Endothelial cell (in vitro differentiated cells): ENCODE measurements at regions not wholly inside any gene's neighbourhood (a gene's known extent, or its start where the extent isn't known, plus 50 kb on each side); places are given as distances from the start of the nearest gene placed in this dataset.

Experiments
- DNase-seq: peaks from one replicate; pipeline ENCODE4 v3.0.0; 2021; ENCODE audit warnings: low spot score
- H3K27ac Mint-ChIP-seq: one replicate; pipeline ENCODE4 v1.8.0; 2021; ENCODE audit warnings: mixed read lengths, inconsistent platforms; ENCODE audit not compliant: unreplicated experiment
- H3K27me3 Mint-ChIP-seq: one replicate; pipeline ENCODE4 v1.8.0; 2021; ENCODE audit warnings: mild to moderate bottlenecking, moderate library complexity, mixed read lengths, inconsistent platforms; ENCODE audit not compliant: unreplicated experiment
- H3K36me3 Mint-ChIP-seq: one replicate; pipeline ENCODE4 v1.8.0; 2021; ENCODE audit warnings: mild to moderate bottlenecking, low read depth, mixed read lengths, inconsistent platforms; ENCODE audit not compliant: unreplicated experiment
- H3K4me1 Mint-ChIP-seq: one replicate; pipeline ENCODE4 v1.8.0; 2021; ENCODE audit warnings: mild to moderate bottlenecking, mixed read lengths, inconsistent platforms; ENCODE audit not compliant: unreplicated experiment
- H3K4me3 Mint-ChIP-seq: one replicate; pipeline ENCODE4 v1.8.0; 2021; ENCODE audit warnings: mild to moderate bottlenecking, mixed read lengths, inconsistent platforms; ENCODE audit not compliant: unreplicated experiment
- H3K9me3 Mint-ChIP-seq: one replicate; pipeline ENCODE4 v1.8.0; 2021; ENCODE audit warnings: mixed read lengths, inconsistent platforms; ENCODE audit not compliant: unreplicated experiment
- CTCF ChIP-seq: fragments of 200-600 bp; sonication (generic); IDR thresholded peaks from one replicate; pipeline ENCODE4 v1.5.0; 2021; ENCODE audit warnings: antibody characterized with exemption; ENCODE audit not compliant: unreplicated experiment

DNA sequence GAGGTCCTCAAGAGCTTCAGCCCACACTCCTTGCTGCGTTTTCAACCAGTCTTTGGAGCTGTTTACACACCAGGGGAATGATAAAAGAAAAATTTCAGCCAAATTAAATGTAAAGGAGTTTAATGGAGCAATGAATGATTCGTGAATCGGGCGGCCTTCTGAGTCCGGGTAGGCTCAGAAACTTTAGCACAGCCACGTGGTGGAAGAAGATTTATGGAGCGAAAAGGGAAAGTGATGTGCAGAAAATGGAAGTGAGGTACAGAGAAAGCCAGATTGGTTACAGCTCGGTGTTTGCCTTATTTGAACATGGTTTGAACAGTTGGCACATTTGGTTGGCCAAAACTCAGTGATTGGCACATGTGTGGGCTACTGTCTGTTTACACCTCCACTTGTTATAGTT lies 305.4 kb downstream of the MAF start:
- Mint-ChIP-seq H3K4me3 (no peak overlapping the region), H3K9me3 (no peaks in the 10 kb centered on the region), H3K4me1 (peaks cover 15% of the 10 kb centered on the region), H3K27me3 (peaks cover 3% of the 10 kb centered on the region), H3K36me3 (no peaks in the 10 kb centered on the region), H3K27ac (no peak overlapping the region)
- no peak for DNase-seq
- TF ChIP-seq CTCF, result no peak

GRCh38 chr16:79294568-79294967 lies 306.0 kb downstream of the MAF start:
- Mint-ChIP-seq H3K27ac (no peak overlapping the region), H3K9me3 (no peaks in the 10 kb centered on the region), H3K4me3 (no peak overlapping the region), H3K4me1 (peaks cover 12% of the 10 kb centered on the region), H3K36me3 (no peaks in the 10 kb centered on the region), H3K27me3 (no peaks in the 10 kb centered on the region)
- DNase-seq, result no peak
- TF ChIP-seq CTCF, result no peak

- Mint-ChIP-seq H3K4me1 (peaks cover 6% of the 10 kb centered on the region), H3K27me3 (peaks cover 3% of the 10 kb centered on the region), H3K36me3 (no peaks in the 10 kb centered on the region), H3K9me3 (no peaks in the 10 kb centered on the region), H3K4me3 (no peak overlapping the region), H3K27ac (no peak overlapping the region)
- DNase-seq, result no peak
- TF ChIP-seq CTCF, result no peak
These were observed 306.6 kb downstream of the MAF start for GRCh38 chr16:79293836-79294460.

- TF ChIP-seq CTCF, result no peak
These were observed 312.5 kb downstream of the MAF start for GRCh38 chr16:79288066-79288465.

DNA sequence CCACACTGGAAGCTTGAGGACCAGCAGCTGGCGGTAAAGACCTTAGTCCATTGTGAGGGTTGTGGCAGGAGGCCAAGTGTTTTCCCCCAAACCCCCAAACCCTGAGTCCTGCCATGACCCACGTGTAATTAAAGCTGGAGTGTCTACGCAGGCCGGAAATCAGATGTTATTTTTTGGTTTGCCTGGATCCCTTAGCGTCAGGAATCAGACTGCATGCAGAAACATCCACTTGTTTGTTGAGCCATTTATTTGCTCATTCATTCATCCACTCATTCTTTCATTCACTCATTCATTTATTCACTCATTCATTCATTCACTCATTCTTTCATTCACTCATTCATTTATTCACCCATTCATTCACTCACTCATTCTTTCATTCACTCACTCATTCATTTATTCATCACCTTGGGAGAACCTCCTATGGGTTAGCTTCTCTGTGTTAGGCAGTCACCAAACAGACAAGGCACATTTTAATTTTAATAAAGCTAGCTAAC lies 313.1 kb downstream of the MAF start:
- Mint-ChIP-seq H3K27me3 (peaks cover 6% of the 10 kb centered on the region), H3K4me1 (peaks cover 14% of the 10 kb centered on the region), H3K4me3 (no peak overlapping the region), H3K36me3 (no peaks in the 10 kb centered on the region), H3K9me3 (no peaks in the 10 kb centered on the region), H3K27ac (no peak overlapping the region)
- no peak for TF ChIP-seq CTCF
- no peak for DNase-seq

More at GRCh38 chr16:79288066-79288465, 312.5 kb downstream of the MAF start:
- H3K27ac Mint-ChIP-seq, result no peak overlapping the region
- H3K9me3 Mint-ChIP-seq, result no peaks in the 10 kb centered on the region
- H3K4me3 Mint-ChIP-seq, result no peak overlapping the region
- H3K4me1 Mint-ChIP-seq, result peaks cover 14% of the 10 kb centered on the region
- peaks cover 6% of the 10 kb centered on the region for H3K27me3 Mint-ChIP-seq
- H3K36me3 Mint-ChIP-seq, result no peaks in the 10 kb centered on the region
- DNase-seq, result no peak
